Breast epithelium (tissue), 3 donors: ENCODE measurements at regions not wholly inside any gene's neighbourhood (a gene's known extent, or its start where the extent isn't known, plus 50 kb on each side); places are given as distances from the start of the nearest gene placed in this dataset.
"Not testable (repeated sequence)": the region's sequence is repeated elsewhere in the genome, so short reads cannot be mapped to it uniquely, and the experiment has no call there.

Experiments used
- POLR2A ChIP-seq: fragments of 450-650 bp; IDR thresholded peaks from one replicate; pipeline ENCODE4 v1.6.1; 2016; ENCODE audit warnings: antibody characterized with exemption, mild to moderate bottlenecking, moderate library complexity
- POLR2AphosphoS5 ChIP-seq, 3 donors: sonication (generic); formaldehyde crosslinking; IDR thresholded peaks; one replicate each; pipeline ENCODE4 v1.6.1; 2017; ENCODE audit warnings: antibody characterized with exemption in 3 of 3
- TF ChIP-seq, protein P1 (sequence below), 3 donors: fragments of 450-650 bp; IDR thresholded peaks; one replicate each; pipeline ENCODE4 v1.5.1; 2016 to 2017; ENCODE audit warnings: antibody characterized with exemption in 3 of 3, mild to moderate bottlenecking in 3 of 3, moderate library complexity in 3 of 3

DNA sequence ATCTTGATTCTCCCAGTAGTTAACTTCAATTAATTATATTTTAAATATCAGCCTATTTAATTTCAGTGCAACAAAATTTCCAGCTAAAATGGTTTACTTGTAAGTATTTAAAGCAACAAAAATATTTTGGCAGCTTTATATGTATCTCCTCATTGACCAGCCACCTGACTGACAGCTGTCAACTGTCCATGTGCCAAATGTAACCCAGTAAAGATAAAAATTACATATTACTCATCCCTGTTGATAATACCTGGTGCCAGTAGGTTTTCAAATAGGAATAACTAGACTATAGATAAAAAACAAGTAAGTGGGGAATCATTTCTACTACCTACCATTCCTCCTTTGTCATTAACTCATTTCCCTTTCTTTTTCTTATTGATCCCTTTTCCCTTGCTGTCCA lies 341.9 kb downstream of the TYW1 start:
- TF ChIP-seq, protein P1, sequence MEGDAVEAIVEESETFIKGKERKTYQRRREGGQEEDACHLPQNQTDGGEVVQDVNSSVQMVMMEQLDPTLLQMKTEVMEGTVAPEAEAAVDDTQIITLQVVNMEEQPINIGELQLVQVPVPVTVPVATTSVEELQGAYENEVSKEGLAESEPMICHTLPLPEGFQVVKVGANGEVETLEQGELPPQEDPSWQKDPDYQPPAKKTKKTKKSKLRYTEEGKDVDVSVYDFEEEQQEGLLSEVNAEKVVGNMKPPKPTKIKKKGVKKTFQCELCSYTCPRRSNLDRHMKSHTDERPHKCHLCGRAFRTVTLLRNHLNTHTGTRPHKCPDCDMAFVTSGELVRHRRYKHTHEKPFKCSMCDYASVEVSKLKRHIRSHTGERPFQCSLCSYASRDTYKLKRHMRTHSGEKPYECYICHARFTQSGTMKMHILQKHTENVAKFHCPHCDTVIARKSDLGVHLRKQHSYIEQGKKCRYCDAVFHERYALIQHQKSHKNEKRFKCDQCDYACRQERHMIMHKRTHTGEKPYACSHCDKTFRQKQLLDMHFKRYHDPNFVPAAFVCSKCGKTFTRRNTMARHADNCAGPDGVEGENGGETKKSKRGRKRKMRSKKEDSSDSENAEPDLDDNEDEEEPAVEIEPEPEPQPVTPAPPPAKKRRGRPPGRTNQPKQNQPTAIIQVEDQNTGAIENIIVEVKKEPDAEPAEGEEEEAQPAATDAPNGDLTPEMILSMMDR (IDR thresholded peaks at IDR 0.05), result not testable (repeated sequence)
- TF ChIP-seq POLR2A; POLR2AphosphoS5 (IDR thresholded peaks at IDR 0.05): not testable (repeated sequence)
